ENCODE measurements at regions not wholly inside any gene's neighbourhood (a gene's known extent, or its start where the extent isn't known, plus 50 kb on each side); places are given as distances from the start of the nearest gene placed in this dataset.
A peak's percentile ranks its signal among the peaks of the same experiment; 100 is the strongest.

DNA sequence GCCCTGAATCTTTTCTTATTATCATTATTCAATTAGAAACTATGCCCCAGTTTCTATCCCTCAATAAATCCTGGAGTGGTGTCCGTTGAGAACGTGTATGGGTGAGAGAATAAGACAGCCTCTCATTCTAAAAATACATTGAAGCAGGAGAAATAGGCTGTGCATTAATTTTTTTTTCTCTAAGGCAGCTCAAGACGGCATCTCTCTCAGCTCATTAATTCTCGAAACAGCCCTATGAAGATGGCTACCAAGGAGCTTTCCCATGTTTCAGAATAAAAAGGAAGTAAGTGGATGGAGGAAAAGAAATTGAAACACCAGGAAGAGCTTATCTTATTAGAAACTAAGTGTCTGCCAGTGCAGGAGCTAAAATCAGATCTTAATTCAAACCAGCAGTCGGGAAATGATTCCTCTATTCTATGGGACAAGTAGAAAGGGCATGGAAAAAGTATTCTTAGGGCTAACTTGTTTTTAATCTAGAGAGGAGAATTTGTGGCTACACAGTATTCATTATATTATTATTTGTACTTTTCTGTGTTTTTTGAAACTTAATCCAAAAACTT is 347.1 kb upstream of the PLD5 start:
- Histone ChIP-seq H3K27me3 (no peaks in the 10 kb centered on the region), H3K4me3 (no peak overlapping the region), H3K36me3 (no peaks in the 10 kb centered on the region), H3K4me1 (no peaks in the 10 kb centered on the region), H3K9me3 (replicated peaks) (no peaks in the 10 kb centered on the region), H3K27ac (no peak overlapping the region)
- no peak for DNase-seq

DNA sequence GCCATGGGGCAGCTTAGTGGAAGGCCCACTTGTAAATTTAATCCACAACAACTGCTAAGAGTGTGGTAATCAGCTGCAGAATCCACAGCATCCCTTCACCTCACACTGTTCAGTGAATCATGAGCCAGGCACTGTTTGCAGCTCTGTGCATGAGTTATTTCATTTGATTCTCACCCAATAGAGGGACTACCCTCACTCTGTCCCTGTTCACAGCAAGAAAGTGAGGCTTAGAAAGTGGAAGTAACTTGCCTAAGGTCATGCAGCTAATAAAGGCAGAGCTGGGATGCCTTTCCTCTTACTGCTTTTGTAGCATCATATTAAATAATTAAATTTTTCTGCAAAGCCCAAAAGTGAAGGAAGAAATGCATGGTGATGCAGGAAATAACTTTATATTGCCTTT is 346.5 kb upstream of the PLD5 start:
- Histone ChIP-seq H3K4me1 (no peaks in the 10 kb centered on the region), H3K36me3 (no peaks in the 10 kb centered on the region), H3K27ac (no peak overlapping the region), H3K9me3 (replicated peaks) (no peaks in the 10 kb centered on the region), H3K4me3 (no peak overlapping the region), H3K27me3 (no peaks in the 10 kb centered on the region)
- no peak for DNase-seq

DNA sequence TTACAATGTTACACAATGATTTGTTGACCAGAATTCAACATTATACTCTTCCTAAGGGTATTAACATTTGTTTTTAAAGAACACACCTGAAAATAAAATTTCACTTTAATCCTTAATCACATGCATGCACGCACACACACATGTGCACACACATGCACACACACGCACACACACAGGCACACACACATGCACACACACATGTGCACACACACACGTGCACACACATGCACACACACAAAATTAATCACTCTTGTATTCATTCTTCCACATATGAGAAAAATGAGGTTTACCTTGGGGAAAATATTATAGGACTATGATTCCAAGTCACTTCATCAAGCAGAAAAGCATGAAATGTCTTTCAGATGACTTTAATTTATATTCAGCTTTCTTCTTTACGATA is 331.8 kb upstream of the PLD5 start:
- Histone ChIP-seq H3K27me3 (no peaks in the 10 kb centered on the region), H3K4me3 (no peak overlapping the region), H3K4me1 (no peaks in the 10 kb centered on the region), H3K36me3 (no peaks in the 10 kb centered on the region), H3K9me3 (replicated peaks) (no peaks in the 10 kb centered on the region), H3K27ac (no peak overlapping the region)
- no peak for DNase-seq

DNA sequence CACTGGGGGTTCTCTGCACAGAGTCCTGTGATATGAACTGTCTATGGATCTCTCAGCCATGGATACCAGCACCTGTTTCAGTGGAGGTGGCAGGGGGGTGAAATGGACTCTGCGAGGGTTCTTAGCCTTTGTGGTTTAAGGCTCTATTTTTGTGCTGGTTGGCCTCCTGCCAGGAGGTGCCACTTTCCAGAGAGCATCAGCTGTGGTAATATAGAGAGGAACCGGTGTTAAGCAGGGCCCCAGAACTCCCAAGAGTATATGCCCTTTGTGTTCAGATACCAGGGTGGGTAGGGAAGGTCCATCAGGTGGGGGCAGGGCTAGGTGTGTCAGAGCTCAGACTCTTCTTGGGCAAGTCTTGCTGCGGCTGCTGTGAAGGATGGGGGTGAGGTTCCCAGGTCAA is 330.0 kb upstream of the PLD5 start:
- H3K27ac ChIP-seq, result no peak overlapping the region
- H3K4me1 ChIP-seq, result no peaks in the 10 kb centered on the region
- H3K4me3 ChIP-seq, result no peak overlapping the region
- no peaks in the 10 kb centered on the region for H3K36me3 ChIP-seq
- DNase-seq, result peak; percentile 7 to 10
- H3K9me3 ChIP-seq (replicated peaks), result no peaks in the 10 kb centered on the region
- no peaks in the 10 kb centered on the region for H3K27me3 ChIP-seq

- peak in 1 of 2 experiments; percentile 55 for DNase-seq
- no peaks in the 10 kb centered on the region for H3K9me3 ChIP-seq (replicated peaks)
Observed at GRCh38 chr1:242847390-242847993, 323.0 kb upstream of the PLD5 start.

GRCh38 chr1:242842094-242842493 is 317.6 kb upstream of the PLD5 start:
- Histone ChIP-seq H3K27me3 (no peaks in the 10 kb centered on the region), H3K27ac (no peak overlapping the region), H3K36me3 (no peaks in the 10 kb centered on the region), H3K4me3 (no peak overlapping the region), H3K9me3 (replicated peaks) (no peaks in the 10 kb centered on the region), H3K4me1 (no peaks in the 10 kb centered on the region)
- DNase-seq, result no peak

More at GRCh38 chr1:242847390-242847993, 323.0 kb upstream of the PLD5 start:
- Histone ChIP-seq H3K27ac (no peak overlapping the region), H3K4me1 (no peaks in the 10 kb centered on the region), H3K4me3 (no peak overlapping the region), H3K36me3 (no peaks in the 10 kb centered on the region), H3K27me3 (no peaks in the 10 kb centered on the region)

DNA sequence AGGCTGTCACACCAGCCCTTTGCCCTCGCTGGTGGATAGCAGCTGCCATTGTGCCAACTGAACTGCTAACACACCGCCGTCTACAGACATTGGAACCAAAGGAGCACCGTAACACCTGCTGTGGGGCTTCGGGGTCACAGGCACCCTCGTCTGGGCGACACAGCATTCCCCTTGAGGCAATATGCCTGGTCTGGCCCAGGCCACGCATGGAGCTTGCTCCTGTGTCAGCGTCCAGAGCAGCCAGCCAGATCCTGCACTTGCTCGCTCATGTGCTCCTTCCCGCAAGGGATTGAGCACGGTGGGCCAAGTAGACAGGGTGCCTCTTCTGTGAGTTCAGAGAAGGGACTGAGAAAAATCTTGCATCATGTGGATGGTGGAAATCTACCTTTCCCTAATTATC is 314.6 kb upstream of the PLD5 start:
- no peak overlapping the region for H3K27ac ChIP-seq
- no peaks in the 10 kb centered on the region for H3K4me1 ChIP-seq

GRCh38 chr1:242836423-242836822 is 311.9 kb upstream of the PLD5 start:
- no peaks in the 10 kb centered on the region for H3K9me3 ChIP-seq (replicated peaks)
- H3K27me3 ChIP-seq, result no peaks in the 10 kb centered on the region
- no peaks in the 10 kb centered on the region for H3K36me3 ChIP-seq
- H3K27ac ChIP-seq, result no peak overlapping the region
- no peak for DNase-seq
- H3K4me1 ChIP-seq, result no peaks in the 10 kb centered on the region
- no peak overlapping the region for H3K4me3 ChIP-seq

More for the DNA sequence above, 314.6 kb upstream of the PLD5 start:
- Histone ChIP-seq H3K4me3 (no peak overlapping the region), H3K36me3 (no peaks in the 10 kb centered on the region), H3K27me3 (no peaks in the 10 kb centered on the region), H3K9me3 (replicated peaks) (no peaks in the 10 kb centered on the region)
- DNase-seq, result no peak

DNA sequence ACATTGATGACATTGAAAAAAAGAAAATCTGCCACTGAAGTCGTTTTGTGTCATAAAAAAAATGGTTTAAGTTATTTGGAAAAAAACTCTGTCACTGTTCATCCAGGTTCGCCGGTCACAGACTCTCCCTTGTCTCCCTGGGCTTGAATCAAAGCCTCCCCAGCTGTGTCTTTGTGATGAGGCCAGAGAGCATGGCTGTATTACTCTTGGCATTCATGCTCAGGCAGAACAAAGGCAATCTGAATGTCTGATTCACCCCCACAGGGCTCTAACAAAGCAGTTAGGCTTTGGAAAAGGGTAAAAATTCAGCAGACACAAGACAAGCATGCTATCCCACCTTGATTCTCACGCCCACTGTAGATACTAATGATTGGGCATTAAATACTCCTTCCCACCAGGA is 304.3 kb upstream of the PLD5 start:
- H3K27me3 ChIP-seq, result no peaks in the 10 kb centered on the region
- no peak overlapping the region for H3K27ac ChIP-seq
- no peaks in the 10 kb centered on the region for H3K36me3 ChIP-seq
- 0 out of 2 replicates have a peak, but pooled peaks cover 4% of the 10 kb centered on the region for H3K9me3 ChIP-seq (replicated peaks)
- H3K4me3 ChIP-seq, result no peak overlapping the region
- DNase-seq, result no peak
- peaks cover 5% of the 10 kb centered on the region; the same call in 1 of the 2 replicates for H3K4me1 ChIP-seq

DNA sequence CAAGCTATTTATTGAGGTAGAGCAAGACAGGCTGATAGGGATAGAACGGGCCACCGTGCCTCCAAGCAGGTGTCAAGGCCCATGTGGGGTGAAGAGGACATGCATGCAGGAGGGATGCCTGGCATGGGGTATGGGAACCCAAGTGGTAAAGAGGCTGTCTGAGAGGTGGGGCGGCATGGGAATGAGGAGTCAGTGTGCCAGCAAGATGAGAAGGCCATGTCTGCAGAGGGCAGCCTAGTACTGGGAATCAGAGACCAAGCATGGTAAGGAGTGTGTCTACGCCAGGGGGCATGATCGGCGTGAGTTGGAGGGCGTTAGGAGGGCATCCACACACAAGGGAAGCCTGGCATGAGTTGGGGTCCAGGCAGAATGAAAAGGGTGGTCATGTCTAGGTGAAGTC is 303.7 kb upstream of the PLD5 start:
- no peaks in the 10 kb centered on the region for H3K36me3 ChIP-seq
- no peak overlapping the region for H3K27ac ChIP-seq
- no peak for DNase-seq
- 0 out of 2 replicates have a peak, but pooled peaks cover 4% of the 10 kb centered on the region for H3K9me3 ChIP-seq (replicated peaks)
- no peak overlapping the region for H3K4me3 ChIP-seq
- peaks cover 5% of the 10 kb centered on the region; the same call in 1 of the 2 replicates for H3K4me1 ChIP-seq
- no peaks in the 10 kb centered on the region for H3K27me3 ChIP-seq

GRCh38 chr1:242827538-242827937 is 303.0 kb upstream of the PLD5 start:
- no peak overlapping the region for H3K4me3 ChIP-seq
- H3K27me3 ChIP-seq, result no peaks in the 10 kb centered on the region
- no peak overlapping the region for H3K27ac ChIP-seq
- no peak for DNase-seq
- 0 out of 2 replicates have a peak, but pooled peaks cover 4% of the 10 kb centered on the region for H3K9me3 ChIP-seq (replicated peaks)
- peaks cover 5% of the 10 kb centered on the region; the same call in 1 of the 2 replicates for H3K4me1 ChIP-seq
- H3K36me3 ChIP-seq, result no peaks in the 10 kb centered on the region

DNA sequence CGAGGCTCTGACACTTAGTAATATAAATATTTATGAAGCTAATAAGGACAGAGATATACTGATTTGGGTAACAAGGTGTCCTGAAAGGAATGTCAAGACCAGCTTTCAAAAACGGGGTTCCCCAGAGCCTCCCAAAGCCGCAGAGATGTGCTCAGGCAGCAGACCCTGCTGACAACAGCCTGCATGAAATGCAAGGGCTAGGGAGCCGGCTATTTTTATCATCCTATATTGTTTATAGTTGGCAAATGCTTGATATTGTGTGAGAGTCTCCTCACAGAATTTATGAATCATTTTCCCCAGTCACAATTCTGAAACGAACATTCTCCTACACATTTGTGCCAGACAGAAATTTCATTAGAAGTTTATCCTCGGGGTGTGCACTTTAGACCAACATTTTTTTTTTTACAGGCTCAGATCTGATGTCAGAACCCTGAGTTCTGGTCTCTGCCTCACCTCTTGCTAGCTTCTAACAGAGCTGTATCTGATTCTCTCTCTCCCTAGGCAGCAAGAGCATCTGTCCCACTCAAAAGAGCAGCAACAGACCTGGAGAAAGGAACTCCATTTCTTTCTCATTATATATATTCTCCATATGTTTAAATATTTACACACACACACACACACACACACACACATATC is 302.3 kb upstream of the PLD5 start:
- Histone ChIP-seq H3K27ac (no peak overlapping the region), H3K4me1 (peaks cover 5% of the 10 kb centered on the region; the same call in 1 of the 2 replicates), H3K27me3 (no peaks in the 10 kb centered on the region), H3K9me3 (replicated peaks) (0 out of 2 replicates have a peak, but pooled peaks cover 4% of the 10 kb centered on the region), H3K4me3 (no peak overlapping the region), H3K36me3 (no peaks in the 10 kb centered on the region)
- DNase-seq, result no peak

GRCh38 chr1:242824435-242824834 is 299.9 kb upstream of the PLD5 start:
- H3K36me3 ChIP-seq, result no peaks in the 10 kb centered on the region
- DNase-seq, result peak; percentile 37 to 43
- no peaks in the 10 kb centered on the region for H3K27me3 ChIP-seq
- H3K9me3 ChIP-seq (replicated peaks), result 0 out of 2 replicates have a peak, but pooled peaks cover 4% of the 10 kb centered on the region
- no peak overlapping the region for H3K4me3 ChIP-seq
- H3K27ac ChIP-seq, result peak overlapping the region; percentile 11; the same call in 1 of the 2 replicates
- peaks cover 5% of the 10 kb centered on the region; the same call in 1 of the 2 replicates for H3K4me1 ChIP-seq

DNA sequence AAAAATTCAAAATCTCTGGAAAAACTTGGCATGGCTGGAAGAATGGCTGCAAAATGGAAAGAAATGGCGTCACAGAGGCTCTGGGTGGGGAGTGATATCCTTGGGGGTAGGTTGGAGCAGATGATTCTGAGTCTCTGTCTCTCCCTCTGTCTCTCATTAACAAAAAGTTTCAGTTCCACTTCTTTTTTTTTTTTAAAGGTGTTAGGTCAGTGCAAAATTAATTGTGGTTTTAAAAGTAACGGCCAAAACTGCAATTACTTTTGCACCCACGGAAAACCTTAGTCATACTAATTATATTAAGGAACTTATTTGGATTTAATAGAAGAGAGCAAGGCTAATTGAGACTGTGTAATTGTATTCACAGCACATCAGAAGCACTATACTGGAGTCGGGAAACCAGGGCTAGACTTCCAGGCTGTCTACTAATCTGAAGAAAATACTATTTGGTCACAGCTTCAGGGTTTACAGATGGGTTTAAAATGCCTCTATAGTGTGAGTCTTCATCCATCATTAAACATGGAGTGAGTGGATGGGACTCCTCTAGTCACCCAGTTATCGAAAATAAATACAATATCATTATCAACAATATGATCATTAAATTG is 289.1 kb upstream of the PLD5 start:
- no peak for DNase-seq
- no peaks in the 10 kb centered on the region for H3K9me3 ChIP-seq (replicated peaks)
- no peak overlapping the region for H3K4me3 ChIP-seq
- H3K4me1 ChIP-seq, result no peaks in the 10 kb centered on the region
- H3K36me3 ChIP-seq, result no peaks in the 10 kb centered on the region
- no peaks in the 10 kb centered on the region for H3K27me3 ChIP-seq
- H3K27ac ChIP-seq, result no peak overlapping the region
